Tibial nerve (tissue), 4 donors: ENCODE measurements at regions not wholly inside any gene's neighbourhood (a gene's known extent, or its start where the extent isn't known, plus 50 kb on each side); places are given as distances from the start of the nearest gene placed in this dataset.
"Not testable (repeated sequence)": the region's sequence is repeated elsewhere in the genome, so short reads cannot be mapped to it uniquely, and the experiment has no call there.

Experiments
- DNase-seq, 2 donors: peaks; one replicate each; pipeline ENCODE4 v3.0.0-alpha.2; 2019; ENCODE audit warnings: low spot score in 2 of 2
- H3K27ac ChIP-seq, 4 donors: fragments of 200-600 bp; sonication (generic) in 3 of 4; one replicate each; pipeline ENCODE4 v1.5.1; 2017 to 2019; ENCODE audit warnings: mild to moderate bottlenecking in 1 of 4
- H3K27me3 ChIP-seq, 2 donors: fragments of 200-600 bp; sonication (generic) in 1 of 2; one replicate each; pipeline versions ENCODE4 v1.5.1 to v1.6.0; 2017 to 2019
- H3K36me3 ChIP-seq, 3 donors: fragments of 200-600 bp; sonication (generic); one replicate each; pipeline ENCODE4 v1.5.1; 2018 to 2019
- H3K4me1 ChIP-seq, 4 donors: fragments of 200-600 bp; sonication (generic) in 3 of 4; one replicate each; pipeline ENCODE4 v1.5.1; 2017 to 2019
- H3K4me3 ChIP-seq, 4 donors: fragments of 200-600 bp; sonication (generic) in 3 of 4; one replicate each; pipeline ENCODE4 v1.5.1; 2017 to 2019; ENCODE audit warnings: mild to moderate bottlenecking in 1 of 4, moderate library complexity in 1 of 4
- H3K9me3 ChIP-seq, 4 donors: fragments of 200-600 bp; sonication (generic) in 3 of 4; one replicate each; pipeline ENCODE4 v1.5.1; 2017 to 2019
- CTCF ChIP-seq, 5 experiments: fragments of 200-600 bp in 3 of 5; fragments of 450-650 bp in 2 of 5; sonication (generic) in 3 of 5; IDR thresholded peaks; one replicate each; pipeline ENCODE4 v1.5.1; 2016 to 2019; ENCODE audit warnings: antibody characterized with exemption in 5 of 5, mild to moderate bottlenecking in 3 of 5, moderate library complexity in 2 of 5
- EP300 ChIP-seq, 2 donors: sonication (generic); formaldehyde crosslinking; IDR thresholded peaks; one replicate each; pipeline ENCODE4 v1.6.1; 2017; ENCODE audit warnings: antibody characterized with exemption in 2 of 2, mild to moderate bottlenecking in 1 of 2
- POLR2A ChIP-seq, 2 donors: fragments of 450-650 bp; IDR thresholded peaks; one replicate each; pipeline ENCODE4 v1.6.1; 2017; ENCODE audit warnings: antibody characterized with exemption in 2 of 2, mild to moderate bottlenecking in 2 of 2, moderate library complexity in 2 of 2
- WGBS, 2 donors: methylation state at CpG; one replicate each; pipeline ENCODE4 v1.1.5; 2018; 5-methylcytosine and 5-hydroxymethylcytosine counted together

GRCh38 chr14:82029038-82029437 lies 495.4 kb upstream of the SEL1L start:
- no peak overlapping the region for H3K27ac ChIP-seq
- TF ChIP-seq POLR2A (IDR thresholded peaks at IDR 0.05) = no peak
- no peak for TF ChIP-seq EP300 (IDR thresholded peaks at IDR 0.05)
- no peak for TF ChIP-seq CTCF (IDR thresholded peaks at IDR 0.05)
- H3K9me3 ChIP-seq = no peaks in the 10 kb centered on the region
- H3K4me1 ChIP-seq = no peaks in the 10 kb centered on the region
- no peak for DNase-seq
- no peaks in the 10 kb centered on the region for H3K36me3 ChIP-seq
- H3K4me3 ChIP-seq = no peak overlapping the region
- no peaks in the 10 kb centered on the region for H3K27me3 ChIP-seq
- 67 to 83% methylated on average over 1 of the region's 1 CpG for WGBS, 2 donors

GRCh38 chr14:82035397-82035796 lies 501.7 kb upstream of the SEL1L start:
- H3K9me3 ChIP-seq = no peaks in the 10 kb centered on the region
- no peak overlapping the region for H3K4me3 ChIP-seq
- 56 to 61% methylated on average over 3 of the region's 3 CpGs for WGBS, 2 donors
- no peak overlapping the region for H3K27ac ChIP-seq
- no peaks in the 10 kb centered on the region for H3K4me1 ChIP-seq
- no peaks in the 10 kb centered on the region for H3K27me3 ChIP-seq
- TF ChIP-seq CTCF (IDR thresholded peaks at IDR 0.05) (no peak), EP300 (IDR thresholded peaks at IDR 0.05) (no peak), POLR2A (IDR thresholded peaks at IDR 0.05) (no peak)
- H3K36me3 ChIP-seq = no peaks in the 10 kb centered on the region
- no peak for DNase-seq

GRCh38 chr14:82038066-82038465 lies 504.4 kb upstream of the SEL1L start:
- H3K36me3 ChIP-seq = not testable (repeated sequence)

GRCh38 chr14:82045339-82045738 lies 511.7 kb upstream of the SEL1L start:
- no peaks in the 10 kb centered on the region for H3K27me3 ChIP-seq
- H3K9me3 ChIP-seq = no peaks in the 10 kb centered on the region
- WGBS, 2 donors = 86 to 91% methylated on average over 1 of the region's 1 CpG
- peak overlapping the region in 2 of 4 donors; percentile 67 to 80 for H3K27ac ChIP-seq
- TF ChIP-seq CTCF (IDR thresholded peaks at IDR 0.05) = no peak
- TF ChIP-seq POLR2A (IDR thresholded peaks at IDR 0.05) = no peak
- TF ChIP-seq EP300 (IDR thresholded peaks at IDR 0.05) = no peak
- no peaks in the 10 kb centered on the region for H3K36me3 ChIP-seq
- DNase-seq = no peak
- no peak overlapping the region for H3K4me3 ChIP-seq
- peaks cover 0 to 16% (median 0%) of the 10 kb centered on the region in 4 donors for H3K4me1 ChIP-seq

More at GRCh38 chr14:82038066-82038465, 504.4 kb upstream of the SEL1L start:
- not testable (repeated sequence) for H3K27ac ChIP-seq, H3K27me3 ChIP-seq, H3K4me3 ChIP-seq, DNase-seq, H3K4me1 ChIP-seq, H3K9me3 ChIP-seq
- 88 to 91% methylated on average over 3 of the region's 3 CpGs for WGBS, 2 donors

- Histone ChIP-seq H3K9me3 (no peaks in the 10 kb centered on the region), H3K4me1 (peaks cover 0 to 16% (median 0%) of the 10 kb centered on the region in 4 donors), H3K27ac (peak overlapping the region; percentile 15 to 80 (median 56)), H3K4me3 (no peak overlapping the region), H3K27me3 (no peaks in the 10 kb centered on the region), H3K36me3 (no peaks in the 10 kb centered on the region)
- DNase-seq = no peak
- WGBS, 2 donors = 42 to 55% methylated on average over 1 of the region's 1 CpG
- TF ChIP-seq POLR2A (IDR thresholded peaks at IDR 0.05) (no peak), EP300 (IDR thresholded peaks at IDR 0.05) (no peak), CTCF (IDR thresholded peaks at IDR 0.05) (no peak)
These were observed 513.0 kb upstream of the SEL1L start for GRCh38 chr14:82046512-82047226.
